OCI-LY3 (cell line): ENCODE measurements at regions not wholly inside any gene's neighbourhood (a gene's known extent, or its start where the extent isn't known, plus 50 kb on each side); places are given as distances from the start of the nearest gene placed in this dataset.

Experiments
- EZH2phosphoT487 ChIP-seq: fragments of 200-600 bp; shearing (Covaris generic); IDR thresholded peaks from 2 replicates; pipeline ENCODE4 v1.6.1; 2018; ENCODE audit warnings: antibody characterized with exemption, mixed run types, low read depth
- TF ChIP-seq, protein P1 (sequence below): fragments of 200-600, 300-600 bp; sonication (generic); IDR thresholded peaks from 2 replicates; pipeline ENCODE4 v1.5.1; 2014; ENCODE audit warnings: antibody characterized with exemption, low read length, low read depth

DNA sequence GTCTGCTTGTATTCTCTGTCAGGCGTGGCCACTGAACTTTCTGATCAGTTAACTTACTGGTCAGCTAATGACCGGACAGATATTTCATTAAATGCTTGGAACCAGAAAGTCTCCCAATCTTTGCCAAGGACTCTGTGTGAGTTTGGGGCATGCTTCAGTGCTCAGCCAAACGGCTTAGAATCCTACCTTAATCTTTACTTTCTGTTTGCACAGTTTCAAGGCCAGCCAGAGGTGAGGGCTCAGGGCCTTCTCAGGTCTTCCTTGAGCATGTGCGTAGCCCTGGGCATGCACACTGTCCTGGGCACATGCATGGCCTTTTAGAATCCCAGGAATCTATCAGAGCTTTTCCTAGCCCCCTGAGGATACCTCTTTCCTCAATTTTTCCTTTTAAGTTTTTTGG, 230.1 kb downstream of the RAB11FIP4 start:
- TF ChIP-seq, protein P1, sequence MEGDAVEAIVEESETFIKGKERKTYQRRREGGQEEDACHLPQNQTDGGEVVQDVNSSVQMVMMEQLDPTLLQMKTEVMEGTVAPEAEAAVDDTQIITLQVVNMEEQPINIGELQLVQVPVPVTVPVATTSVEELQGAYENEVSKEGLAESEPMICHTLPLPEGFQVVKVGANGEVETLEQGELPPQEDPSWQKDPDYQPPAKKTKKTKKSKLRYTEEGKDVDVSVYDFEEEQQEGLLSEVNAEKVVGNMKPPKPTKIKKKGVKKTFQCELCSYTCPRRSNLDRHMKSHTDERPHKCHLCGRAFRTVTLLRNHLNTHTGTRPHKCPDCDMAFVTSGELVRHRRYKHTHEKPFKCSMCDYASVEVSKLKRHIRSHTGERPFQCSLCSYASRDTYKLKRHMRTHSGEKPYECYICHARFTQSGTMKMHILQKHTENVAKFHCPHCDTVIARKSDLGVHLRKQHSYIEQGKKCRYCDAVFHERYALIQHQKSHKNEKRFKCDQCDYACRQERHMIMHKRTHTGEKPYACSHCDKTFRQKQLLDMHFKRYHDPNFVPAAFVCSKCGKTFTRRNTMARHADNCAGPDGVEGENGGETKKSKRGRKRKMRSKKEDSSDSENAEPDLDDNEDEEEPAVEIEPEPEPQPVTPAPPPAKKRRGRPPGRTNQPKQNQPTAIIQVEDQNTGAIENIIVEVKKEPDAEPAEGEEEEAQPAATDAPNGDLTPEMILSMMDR: no peak
- no peak for TF ChIP-seq EZH2phosphoT487
